Stimulated activated effector memory CD8-positive, alpha-beta T cell treated with anti-CD3 and anti-CD28 coated beads, Interleukin-12 subunit alpha, Interleukin-12 subunit beta, amount 100 ng/mL, for 72 hours (primary cell): ENCODE measurements at regions not wholly inside any gene's neighbourhood (a gene's known extent, or its start where the extent isn't known, plus 50 kb on each side); places are given as distances from the start of the nearest gene placed in this dataset.

Experiments
- ATAC-seq: fragments of 150-1000 bp; cut with Tn5 transposase; 2 replicates; pipeline ENCODE4 v1.10.0; 2021
- DNase-seq, 2 donors: peaks; one replicate each; pipeline ENCODE4 v3.0.0; 2021 to 2022; ENCODE audit warnings: low spot score in 2 of 2
- H3K27ac Mint-ChIP-seq: one replicate; pipeline ENCODE4 v1.8.0; 2022; ENCODE audit warnings: mild to moderate bottlenecking, mixed read lengths
- H3K36me3 Mint-ChIP-seq: one replicate; pipeline ENCODE4 v1.8.0; 2022; ENCODE audit warnings: mild to moderate bottlenecking, mixed read lengths
- H3K4me1 Mint-ChIP-seq: one replicate; pipeline ENCODE4 v1.8.0; 2022; ENCODE audit warnings: mixed read lengths
- H3K4me3 Mint-ChIP-seq: one replicate; pipeline ENCODE4 v1.8.0; 2022; ENCODE audit warnings: mild to moderate bottlenecking, mixed read lengths
- H3K9me3 Mint-ChIP-seq: one replicate; pipeline ENCODE4 v1.8.0; 2022; ENCODE audit warnings: mixed read lengths

DNA sequence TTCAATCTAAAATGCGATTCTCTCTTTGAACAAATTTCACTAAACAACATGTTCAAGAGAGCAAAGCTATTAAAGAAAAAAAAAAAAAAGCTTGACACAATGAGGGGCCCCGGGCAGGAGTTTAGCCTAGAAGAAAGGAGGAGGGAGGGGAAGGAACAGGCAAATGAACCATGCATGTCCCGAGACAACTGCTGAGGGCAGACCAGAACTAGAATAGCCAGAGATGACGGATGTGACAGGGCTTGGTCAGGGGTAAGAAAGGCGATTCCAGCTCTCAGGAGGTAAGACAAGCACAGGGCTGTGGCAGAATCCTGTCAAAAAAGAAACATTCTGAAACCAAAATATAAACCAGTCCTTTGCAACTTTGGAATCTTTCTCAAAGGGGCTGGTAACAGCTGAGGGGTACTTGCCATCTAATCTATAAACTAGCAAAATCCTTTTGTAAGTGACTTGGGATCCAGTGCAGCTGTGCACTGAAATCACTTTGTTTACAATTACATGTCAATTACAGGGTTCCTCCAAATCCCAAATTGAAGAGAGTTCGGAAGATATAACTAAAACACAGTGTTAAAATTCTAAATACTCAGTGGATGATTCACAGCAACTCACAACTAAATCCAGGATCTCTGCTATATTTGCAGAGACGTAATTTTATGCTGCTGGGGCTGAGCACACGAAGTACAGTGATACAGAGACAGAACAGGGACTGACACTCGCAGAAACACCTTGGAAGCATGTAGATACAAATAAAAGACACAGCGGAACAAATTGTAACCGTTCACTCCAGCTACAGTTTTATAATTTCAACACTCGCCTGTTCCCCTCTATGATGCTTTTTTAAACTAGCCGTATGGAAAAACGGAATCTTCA is 567.4 kb upstream of the ZFHX3 start:
- DNase-seq (no peak), ATAC-seq (no peak)
- Mint-ChIP-seq H3K9me3 (no peaks in the 10 kb centered on the region), H3K36me3 (no peaks in the 10 kb centered on the region), H3K27ac (no peak overlapping the region), H3K4me3 (no peak overlapping the region), H3K4me1 (no peaks in the 10 kb centered on the region)

DNA sequence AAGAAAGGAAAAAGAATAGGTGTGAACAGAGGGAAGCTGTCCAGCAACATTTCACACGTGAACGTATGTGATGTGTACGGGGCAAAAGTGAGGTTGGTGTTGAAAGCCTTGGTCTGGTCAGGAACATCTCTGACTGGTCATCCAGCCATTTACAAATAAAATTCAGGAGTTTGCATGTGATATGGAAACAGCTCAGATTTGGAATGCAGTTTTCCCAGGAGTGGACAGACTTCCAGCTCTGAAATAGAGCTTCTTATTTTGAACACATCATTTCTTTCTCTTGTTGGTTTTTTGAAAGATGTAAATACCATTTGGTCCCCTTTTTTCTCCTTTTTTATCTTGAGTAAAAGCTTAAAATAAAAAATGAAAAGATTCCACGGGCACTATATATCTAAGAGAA is 566.2 kb upstream of the ZFHX3 start:
- no peaks in the 10 kb centered on the region for H3K9me3 Mint-ChIP-seq
- H3K36me3 Mint-ChIP-seq, result no peaks in the 10 kb centered on the region
- DNase-seq (no peak), ATAC-seq (no peak)
- H3K4me3 Mint-ChIP-seq, result no peak overlapping the region
- H3K27ac Mint-ChIP-seq, result no peak overlapping the region
- H3K4me1 Mint-ChIP-seq, result no peaks in the 10 kb centered on the region

DNA sequence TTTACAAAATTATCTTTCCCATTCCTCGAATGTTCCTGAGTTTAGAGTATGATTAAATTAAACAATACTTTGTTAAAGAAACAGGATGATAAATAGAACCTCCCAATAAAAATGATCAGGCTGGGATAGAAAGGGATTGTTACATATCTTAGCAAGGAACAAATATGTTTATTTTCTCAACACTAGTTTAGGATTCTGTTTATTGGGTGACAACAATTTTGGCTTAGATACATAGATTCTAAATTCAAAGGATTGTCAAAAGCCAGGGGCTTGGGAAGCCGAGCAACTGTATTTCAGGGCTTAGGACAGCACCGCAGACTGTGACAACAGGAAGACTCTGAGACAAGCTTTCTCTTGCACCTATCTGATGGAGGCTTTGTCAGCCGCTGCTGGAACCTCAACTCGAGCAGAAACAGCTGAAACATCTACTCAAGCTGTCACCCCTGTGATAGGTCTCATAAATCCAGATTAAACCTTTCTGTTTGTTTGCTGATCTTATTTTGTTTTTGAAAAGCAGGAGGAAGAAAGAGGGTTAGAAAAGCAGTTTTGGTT is 562.8 kb upstream of the ZFHX3 start:
- ATAC-seq, result no peak
- no peak overlapping the region for H3K27ac Mint-ChIP-seq
- H3K9me3 Mint-ChIP-seq, result peaks cover 3% of the 10 kb centered on the region
- no peak for DNase-seq
- H3K4me1 Mint-ChIP-seq, result no peaks in the 10 kb centered on the region
- no peak overlapping the region for H3K4me3 Mint-ChIP-seq
- no peaks in the 10 kb centered on the region for H3K36me3 Mint-ChIP-seq

DNA sequence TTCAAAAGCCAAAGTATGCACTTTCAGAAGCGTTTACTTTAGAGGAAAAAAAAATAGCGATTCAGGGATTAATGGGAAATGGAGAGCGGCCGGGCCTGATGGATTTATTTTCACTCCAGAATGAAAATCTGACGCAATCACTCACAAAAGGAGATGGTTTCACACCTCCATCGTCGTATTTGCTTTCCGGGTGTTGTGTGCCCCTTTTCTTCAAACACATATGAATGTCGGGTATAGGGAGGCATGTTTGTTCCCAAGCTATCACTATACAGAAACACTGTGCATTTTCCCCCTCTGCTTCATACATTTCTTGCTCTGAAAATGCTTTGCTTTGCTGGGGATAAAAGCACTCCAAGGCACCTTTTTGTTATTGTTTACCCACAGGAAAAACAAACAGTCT is 562.2 kb upstream of the ZFHX3 start:
- no peaks in the 10 kb centered on the region for H3K4me1 Mint-ChIP-seq
- DNase-seq (no peak), ATAC-seq (no peak)
- H3K4me3 Mint-ChIP-seq, result no peak overlapping the region
- no peaks in the 10 kb centered on the region for H3K36me3 Mint-ChIP-seq
- no peak overlapping the region for H3K27ac Mint-ChIP-seq
- peaks cover 3% of the 10 kb centered on the region for H3K9me3 Mint-ChIP-seq

DNA sequence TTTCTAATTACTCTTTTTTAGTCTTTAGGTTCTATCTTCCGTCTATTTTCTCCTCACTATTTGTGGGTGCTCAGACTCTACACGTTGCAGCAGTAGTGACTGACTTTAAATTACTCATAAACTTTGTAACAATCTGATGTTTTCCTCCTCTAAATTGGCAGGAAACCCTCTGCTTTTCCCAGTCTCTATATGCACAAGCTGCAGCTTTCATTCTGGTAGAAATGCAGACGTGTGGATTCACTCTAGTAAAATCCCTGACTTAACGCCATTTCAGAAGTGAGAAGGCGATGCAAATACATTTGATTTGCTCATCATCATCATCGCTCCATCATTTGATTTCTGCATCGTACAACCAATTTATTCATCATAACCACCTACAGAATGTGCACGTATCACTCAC is 561.0 kb upstream of the ZFHX3 start:
- H3K4me3 Mint-ChIP-seq, result no peak overlapping the region
- no peak overlapping the region for H3K27ac Mint-ChIP-seq
- ATAC-seq (no peak), DNase-seq (no peak)
- no peaks in the 10 kb centered on the region for H3K4me1 Mint-ChIP-seq
- H3K9me3 Mint-ChIP-seq, result peaks cover 3% of the 10 kb centered on the region
- H3K36me3 Mint-ChIP-seq, result no peaks in the 10 kb centered on the region

DNA sequence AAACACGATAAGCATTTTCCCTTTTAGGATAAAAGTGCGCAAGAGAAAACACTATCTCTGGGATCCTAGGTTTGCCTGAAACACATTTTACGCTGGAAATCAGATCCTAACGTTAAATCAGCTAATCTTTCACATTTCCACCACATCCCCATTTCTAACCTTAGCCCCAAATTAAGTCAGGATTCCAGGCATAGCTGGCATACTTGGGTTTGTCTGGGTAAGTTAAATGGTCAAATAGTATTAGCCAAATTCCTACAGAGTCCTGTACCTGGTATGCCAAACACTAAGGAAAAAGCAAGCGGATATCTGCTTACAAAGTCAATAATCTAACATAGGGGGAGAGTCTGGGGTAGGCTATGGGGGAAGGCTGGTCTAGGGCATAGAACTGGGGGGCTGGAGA is 557.4 kb upstream of the ZFHX3 start:
- Mint-ChIP-seq H3K27ac (no peak overlapping the region), H3K4me1 (no peaks in the 10 kb centered on the region), H3K4me3 (no peak overlapping the region), H3K36me3 (no peaks in the 10 kb centered on the region), H3K9me3 (peaks cover 3% of the 10 kb centered on the region)
- ATAC-seq (no peak), DNase-seq (no peak)

DNA sequence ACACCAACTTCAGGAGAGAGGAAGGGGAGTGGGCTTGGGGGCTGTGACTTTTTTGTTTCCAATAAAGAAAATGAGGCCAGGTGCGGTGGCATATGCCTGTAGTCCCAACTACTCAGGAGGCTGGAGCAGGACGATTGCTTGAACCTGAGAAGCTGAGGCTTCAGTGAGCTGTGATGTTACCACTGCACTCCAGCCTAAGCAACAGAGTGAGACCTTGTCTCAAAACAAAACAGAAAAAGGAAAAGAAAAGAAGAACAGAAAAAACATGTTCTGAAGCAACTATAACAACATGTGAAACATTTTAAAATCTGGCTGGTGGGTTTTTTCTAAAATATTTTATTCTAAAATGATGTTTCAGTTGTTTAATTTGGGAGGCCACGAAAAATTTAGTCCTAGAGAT is 554.0 kb upstream of the ZFHX3 start:
- no peak for ATAC-seq
- Mint-ChIP-seq H3K4me1 (no peaks in the 10 kb centered on the region), H3K27ac (no peak overlapping the region), H3K4me3 (no peak overlapping the region), H3K36me3 (no peaks in the 10 kb centered on the region), H3K9me3 (no peaks in the 10 kb centered on the region)
- no peak for DNase-seq

DNA sequence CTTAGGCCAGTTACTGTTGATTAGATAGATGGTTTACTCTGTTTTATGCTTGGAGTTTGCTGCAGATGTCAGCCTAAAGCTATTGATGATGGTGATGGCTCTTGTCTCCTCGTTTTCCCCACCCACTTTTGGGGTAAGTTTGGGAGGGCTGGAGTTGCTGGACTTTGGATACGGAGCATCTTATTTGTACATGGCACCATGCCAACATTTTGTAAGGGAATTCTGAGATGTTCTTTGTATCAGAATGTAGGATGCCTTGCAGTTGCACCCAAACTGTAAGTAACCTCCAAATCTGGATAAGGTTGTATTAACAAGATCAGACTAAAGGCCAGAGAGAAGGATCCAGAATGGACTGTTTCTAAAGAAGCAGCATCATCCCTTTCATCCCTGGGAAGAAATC is 551.9 kb upstream of the ZFHX3 start:
- Mint-ChIP-seq H3K4me1 (no peaks in the 10 kb centered on the region), H3K27ac (no peak overlapping the region), H3K36me3 (no peaks in the 10 kb centered on the region), H3K9me3 (no peaks in the 10 kb centered on the region), H3K4me3 (no peak overlapping the region)
- ATAC-seq (no peak), DNase-seq (no peak)

DNA sequence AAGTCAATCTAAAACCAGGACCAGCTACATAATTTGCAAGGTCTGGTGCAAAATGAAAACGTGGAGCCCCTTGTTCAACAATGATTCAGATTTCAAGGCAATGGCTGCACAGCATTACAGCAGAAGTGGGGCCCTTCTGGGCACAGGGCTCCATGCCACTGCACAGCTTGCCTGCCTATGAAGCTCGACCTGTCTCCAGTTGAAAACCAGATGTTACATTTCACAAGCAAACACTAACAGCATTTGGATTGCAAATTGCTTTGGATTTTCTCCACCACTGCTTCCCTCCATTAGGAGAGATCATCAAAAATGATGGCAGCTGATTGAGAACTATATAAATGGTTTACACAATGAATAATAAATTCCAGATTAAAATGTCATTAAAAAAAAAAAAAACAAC is 551.4 kb upstream of the ZFHX3 start:
- DNase-seq (no peak), ATAC-seq (no peak)
- H3K4me3 Mint-ChIP-seq, result no peak overlapping the region
- no peaks in the 10 kb centered on the region for H3K4me1 Mint-ChIP-seq
- H3K27ac Mint-ChIP-seq, result no peak overlapping the region
- no peaks in the 10 kb centered on the region for H3K9me3 Mint-ChIP-seq
- H3K36me3 Mint-ChIP-seq, result no peaks in the 10 kb centered on the region

DNA sequence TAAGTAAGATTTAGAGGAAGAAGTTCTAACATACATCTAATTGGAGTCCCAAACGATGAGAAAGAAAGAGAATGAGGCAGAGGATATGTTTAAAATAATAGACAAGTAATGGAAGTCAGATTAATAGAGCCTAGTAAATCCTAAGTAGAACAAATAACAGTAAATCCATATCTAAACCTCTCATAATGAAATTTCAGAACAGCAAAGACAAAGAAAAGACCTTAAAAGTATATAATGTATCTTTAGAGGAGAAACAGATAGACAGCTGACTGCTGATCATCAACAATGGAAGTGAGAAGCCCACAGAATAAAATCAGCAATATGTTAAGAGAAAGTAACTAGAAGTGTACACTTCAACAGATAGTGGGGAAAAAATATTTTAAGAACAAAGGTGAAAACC is 536.2 kb upstream of the ZFHX3 start:
- Mint-ChIP-seq H3K4me1 (no peaks in the 10 kb centered on the region), H3K36me3 (no peaks in the 10 kb centered on the region), H3K27ac (no peak overlapping the region), H3K9me3 (peaks cover 12% of the 10 kb centered on the region), H3K4me3 (no peak overlapping the region)
- DNase-seq, result no peak
- no peak for ATAC-seq

DNA sequence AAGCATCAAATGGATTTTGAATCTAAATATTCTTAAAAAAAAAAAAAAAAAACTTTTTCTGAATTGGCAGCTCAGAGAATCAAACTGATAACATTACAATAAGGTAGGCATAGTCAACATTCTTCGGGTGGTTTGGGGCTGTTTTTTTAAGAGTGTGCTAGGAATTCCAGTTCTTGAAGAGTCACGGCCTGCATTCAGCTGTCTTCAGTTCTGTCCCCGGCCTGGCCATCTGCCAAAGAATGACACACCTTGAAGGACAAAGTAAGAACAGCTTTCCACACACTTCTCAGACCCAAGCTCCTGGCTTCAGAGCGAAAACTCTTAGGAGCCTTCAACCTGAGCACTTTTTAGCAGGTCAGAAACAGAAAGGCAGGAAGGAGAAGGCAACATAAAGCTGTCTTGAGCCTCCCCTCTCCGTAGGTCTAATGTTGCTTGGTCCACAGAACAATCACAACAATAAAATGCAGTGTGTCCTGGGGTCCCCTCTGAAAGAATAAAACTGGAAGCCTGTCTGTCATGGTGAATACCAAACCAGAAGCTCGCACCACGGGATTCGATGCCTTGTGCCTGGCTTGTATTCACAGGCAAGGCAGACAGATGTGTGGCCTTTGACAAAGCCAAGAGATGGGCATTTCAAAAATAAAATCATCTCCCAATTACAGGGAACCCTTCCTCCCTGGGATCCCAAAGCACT is 524.4 kb upstream of the ZFHX3 start:
- no peak for DNase-seq
- no peak for ATAC-seq
- no peaks in the 10 kb centered on the region for H3K36me3 Mint-ChIP-seq
- no peak overlapping the region for H3K27ac Mint-ChIP-seq
- no peak overlapping the region for H3K4me3 Mint-ChIP-seq
- H3K4me1 Mint-ChIP-seq, result no peaks in the 10 kb centered on the region
- H3K9me3 Mint-ChIP-seq, result peaks cover 3% of the 10 kb centered on the region

DNA sequence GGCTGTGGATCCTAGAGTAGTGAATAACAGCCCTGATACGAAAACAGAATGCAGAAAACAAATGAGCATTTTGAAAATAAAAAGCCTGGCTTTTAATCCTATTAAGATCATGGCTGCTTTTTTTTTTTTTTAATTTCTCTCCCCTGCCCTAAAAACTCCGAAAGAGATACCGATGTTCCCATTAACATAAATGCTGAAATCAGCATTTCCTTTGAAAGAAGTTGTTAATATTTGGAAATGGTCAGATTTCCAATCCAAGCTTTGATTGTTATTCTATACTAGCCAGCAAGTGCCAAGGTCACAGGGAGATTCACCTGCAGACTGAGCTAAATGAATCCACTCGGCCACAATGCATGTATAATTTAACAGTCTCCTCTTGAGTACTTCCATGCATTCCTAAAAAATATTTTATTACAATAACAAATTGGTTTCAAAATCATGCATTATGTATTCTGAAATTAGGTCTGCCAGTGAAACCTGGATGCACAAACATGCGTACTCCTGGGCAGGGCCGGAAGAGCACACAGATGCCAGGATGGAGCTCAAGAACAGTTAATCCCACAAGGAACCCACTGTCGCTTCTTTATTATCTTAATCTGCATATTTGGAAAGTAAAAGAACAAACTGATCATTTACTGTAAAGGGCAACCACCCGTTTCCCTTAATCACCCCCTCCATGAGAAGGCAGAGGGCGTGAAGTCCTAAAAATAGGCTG is 521.5 kb upstream of the ZFHX3 start:
- DNase-seq, result no peak
- no peak overlapping the region for H3K4me3 Mint-ChIP-seq
- no peak overlapping the region for H3K27ac Mint-ChIP-seq
- H3K9me3 Mint-ChIP-seq, result peaks cover 3% of the 10 kb centered on the region
- H3K4me1 Mint-ChIP-seq, result no peaks in the 10 kb centered on the region
- H3K36me3 Mint-ChIP-seq, result no peaks in the 10 kb centered on the region
- no peak for ATAC-seq

DNA sequence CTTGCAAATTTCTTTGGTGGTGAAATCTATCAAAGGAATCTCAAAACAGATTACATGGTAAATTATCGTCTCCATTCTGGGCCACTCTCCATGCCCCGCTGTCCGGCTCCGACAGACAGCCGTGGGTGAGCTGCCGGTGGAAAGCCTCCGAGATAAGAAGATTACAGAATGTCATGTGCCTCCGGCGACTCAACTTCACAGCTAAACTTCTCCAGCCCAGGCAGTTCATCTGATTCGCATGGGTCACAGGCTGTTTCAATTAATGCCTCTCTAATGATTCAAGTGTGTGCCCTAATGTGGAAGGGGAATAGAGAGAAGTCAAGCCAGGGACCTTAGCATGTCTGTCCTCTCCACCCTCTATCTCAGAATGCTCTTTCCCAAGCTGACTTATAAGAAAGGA is 520.8 kb upstream of the ZFHX3 start:
- Mint-ChIP-seq H3K9me3 (peaks cover 3% of the 10 kb centered on the region), H3K27ac (no peak overlapping the region), H3K4me1 (no peaks in the 10 kb centered on the region), H3K4me3 (no peak overlapping the region), H3K36me3 (no peaks in the 10 kb centered on the region)
- ATAC-seq (no peak), DNase-seq (no peak)

DNA sequence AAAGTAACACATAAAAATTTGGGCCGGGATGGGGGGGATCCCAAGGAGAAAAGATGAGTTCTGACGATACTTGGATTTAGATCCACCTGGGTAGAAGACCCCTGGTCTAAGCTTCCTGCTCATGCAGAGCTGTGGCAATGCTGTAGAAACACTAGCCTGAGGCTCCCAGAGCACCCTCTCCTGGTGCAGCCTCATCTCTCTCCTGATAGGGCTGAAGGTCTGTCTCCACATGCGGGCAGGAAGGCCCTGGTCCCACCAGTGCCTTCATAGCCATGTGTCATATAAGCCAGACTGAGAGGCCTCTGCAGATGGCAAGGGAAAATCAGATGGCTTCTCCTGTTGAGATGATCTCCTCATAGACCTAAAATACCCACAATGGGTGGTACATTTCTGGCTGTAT is 518.0 kb upstream of the ZFHX3 start:
- peaks cover 7% of the 10 kb centered on the region for H3K9me3 Mint-ChIP-seq
- H3K27ac Mint-ChIP-seq, result no peak overlapping the region
- no peak for DNase-seq
- H3K4me1 Mint-ChIP-seq, result no peaks in the 10 kb centered on the region
- no peak for ATAC-seq
- no peak overlapping the region for H3K4me3 Mint-ChIP-seq
- no peaks in the 10 kb centered on the region for H3K36me3 Mint-ChIP-seq

DNA sequence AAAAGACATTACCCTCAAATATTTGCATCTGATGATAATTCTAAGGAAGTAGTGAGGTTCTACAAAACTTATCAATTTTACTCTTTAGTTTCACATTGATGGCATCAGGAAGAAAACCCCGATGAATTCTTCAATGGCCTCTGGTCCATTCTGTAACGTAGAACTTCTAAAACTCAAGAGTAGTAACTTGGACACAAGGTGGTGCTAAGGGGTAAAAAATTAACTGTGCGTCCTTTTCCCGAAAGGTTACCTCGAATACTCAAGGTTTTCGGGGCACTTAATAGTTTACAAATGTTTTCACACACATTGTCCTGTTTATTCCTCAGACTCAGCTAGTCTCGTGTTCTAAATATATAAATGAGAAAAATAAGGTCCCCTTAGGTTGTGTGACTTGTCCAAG is 517.3 kb upstream of the ZFHX3 start:
- no peak overlapping the region for H3K27ac Mint-ChIP-seq

More for the DNA sequence above, 517.3 kb upstream of the ZFHX3 start:
- H3K4me3 Mint-ChIP-seq, result no peak overlapping the region
- no peaks in the 10 kb centered on the region for H3K4me1 Mint-ChIP-seq
- peaks cover 7% of the 10 kb centered on the region for H3K9me3 Mint-ChIP-seq
- ATAC-seq (no peak), DNase-seq (no peak)
- H3K36me3 Mint-ChIP-seq, result no peaks in the 10 kb centered on the region
